ENCODE measurements at regions not wholly inside any gene's neighbourhood (a gene's known extent, or its start where the extent isn't known, plus 50 kb on each side); places are given as distances from the start of the nearest gene placed in this dataset.
A peak's percentile ranks its signal among the peaks of the same experiment; 100 is the strongest.

DNA sequence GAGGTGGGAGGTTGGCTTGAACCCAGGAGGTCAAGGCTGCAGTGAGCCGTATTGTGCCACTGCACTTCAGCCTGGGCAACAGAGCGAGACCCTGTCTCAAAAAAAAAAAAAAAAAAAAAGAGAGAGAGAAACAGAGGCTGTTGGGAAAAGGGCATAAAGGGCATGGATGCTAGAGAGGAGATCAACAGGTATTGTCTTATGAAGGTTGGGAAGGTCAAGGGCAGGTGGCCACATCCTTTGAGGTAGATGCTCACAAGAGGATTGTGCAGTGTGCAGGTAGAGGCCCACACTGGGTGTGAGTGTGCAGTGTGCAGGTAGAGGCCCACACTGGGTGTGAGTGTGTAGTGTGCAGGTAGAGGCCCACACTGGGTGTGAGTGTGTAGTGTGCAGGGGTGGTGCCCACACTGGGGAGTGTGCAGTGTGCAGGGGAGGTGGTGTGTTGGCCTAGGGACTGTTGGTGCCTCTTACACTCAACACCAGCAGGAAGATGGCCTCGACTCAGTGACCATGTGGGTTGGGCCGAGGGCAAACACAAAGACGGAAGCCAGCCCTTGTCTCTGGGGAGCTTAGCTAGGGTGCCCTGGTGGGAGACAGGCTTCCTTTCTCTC, 404.9 kb upstream of the TNRC6C start:
- TF ChIP-seq, protein P1, sequence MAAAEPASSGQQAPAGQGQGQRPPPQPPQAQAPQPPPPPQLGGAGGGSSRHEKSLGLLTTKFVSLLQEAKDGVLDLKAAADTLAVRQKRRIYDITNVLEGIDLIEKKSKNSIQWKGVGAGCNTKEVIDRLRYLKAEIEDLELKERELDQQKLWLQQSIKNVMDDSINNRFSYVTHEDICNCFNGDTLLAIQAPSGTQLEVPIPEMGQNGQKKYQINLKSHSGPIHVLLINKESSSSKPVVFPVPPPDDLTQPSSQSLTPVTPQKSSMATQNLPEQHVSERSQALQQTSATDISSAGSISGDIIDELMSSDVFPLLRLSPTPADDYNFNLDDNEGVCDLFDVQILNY (CRISPR knock-in tag; IDR thresholded peaks at IDR 0.05) = no peak
- TF ChIP-seq, protein P2, sequence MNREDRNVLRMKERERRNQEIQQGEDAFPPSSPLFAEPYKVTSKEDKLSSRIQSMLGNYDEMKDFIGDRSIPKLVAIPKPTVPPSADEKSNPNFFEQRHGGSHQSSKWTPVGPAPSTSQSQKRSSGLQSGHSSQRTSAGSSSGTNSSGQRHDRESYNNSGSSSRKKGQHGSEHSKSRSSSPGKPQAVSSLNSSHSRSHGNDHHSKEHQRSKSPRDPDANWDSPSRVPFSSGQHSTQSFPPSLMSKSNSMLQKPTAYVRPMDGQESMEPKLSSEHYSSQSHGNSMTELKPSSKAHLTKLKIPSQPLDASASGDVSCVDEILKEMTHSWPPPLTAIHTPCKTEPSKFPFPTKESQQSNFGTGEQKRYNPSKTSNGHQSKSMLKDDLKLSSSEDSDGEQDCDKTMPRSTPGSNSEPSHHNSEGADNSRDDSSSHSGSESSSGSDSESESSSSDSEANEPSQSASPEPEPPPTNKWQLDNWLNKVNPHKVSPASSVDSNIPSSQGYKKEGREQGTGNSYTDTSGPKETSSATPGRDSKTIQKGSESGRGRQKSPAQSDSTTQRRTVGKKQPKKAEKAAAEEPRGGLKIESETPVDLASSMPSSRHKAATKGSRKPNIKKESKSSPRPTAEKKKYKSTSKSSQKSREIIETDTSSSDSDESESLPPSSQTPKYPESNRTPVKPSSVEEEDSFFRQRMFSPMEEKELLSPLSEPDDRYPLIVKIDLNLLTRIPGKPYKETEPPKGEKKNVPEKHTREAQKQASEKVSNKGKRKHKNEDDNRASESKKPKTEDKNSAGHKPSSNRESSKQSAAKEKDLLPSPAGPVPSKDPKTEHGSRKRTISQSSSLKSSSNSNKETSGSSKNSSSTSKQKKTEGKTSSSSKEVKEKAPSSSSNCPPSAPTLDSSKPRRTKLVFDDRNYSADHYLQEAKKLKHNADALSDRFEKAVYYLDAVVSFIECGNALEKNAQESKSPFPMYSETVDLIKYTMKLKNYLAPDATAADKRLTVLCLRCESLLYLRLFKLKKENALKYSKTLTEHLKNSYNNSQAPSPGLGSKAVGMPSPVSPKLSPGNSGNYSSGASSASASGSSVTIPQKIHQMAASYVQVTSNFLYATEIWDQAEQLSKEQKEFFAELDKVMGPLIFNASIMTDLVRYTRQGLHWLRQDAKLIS (CRISPR knock-in tag; IDR thresholded peaks at IDR 0.05; ENCODE audit: borderline replicate concordance) = no peak
- TF ChIP-seq, protein P3, sequence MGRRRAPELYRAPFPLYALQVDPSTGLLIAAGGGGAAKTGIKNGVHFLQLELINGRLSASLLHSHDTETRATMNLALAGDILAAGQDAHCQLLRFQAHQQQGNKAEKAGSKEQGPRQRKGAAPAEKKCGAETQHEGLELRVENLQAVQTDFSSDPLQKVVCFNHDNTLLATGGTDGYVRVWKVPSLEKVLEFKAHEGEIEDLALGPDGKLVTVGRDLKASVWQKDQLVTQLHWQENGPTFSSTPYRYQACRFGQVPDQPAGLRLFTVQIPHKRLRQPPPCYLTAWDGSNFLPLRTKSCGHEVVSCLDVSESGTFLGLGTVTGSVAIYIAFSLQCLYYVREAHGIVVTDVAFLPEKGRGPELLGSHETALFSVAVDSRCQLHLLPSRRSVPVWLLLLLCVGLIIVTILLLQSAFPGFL (CRISPR knock-in tag; IDR thresholded peaks at IDR 0.05; ENCODE audit: borderline replicate concordance) = no peak
- TF ChIP-seq ZNF671 (CRISPR knock-in tag; IDR thresholded peaks at IDR 0.05) (no peak), ZBTB21 (CRISPR knock-in tag; IDR thresholded peaks at IDR 0.05; ENCODE audit: borderline replicate concordance) (no peak), NFYB (CRISPR knock-in tag; conservative IDR thresholded peaks at IDR 0.05; ENCODE audit: low read depth) (no peak)
- no peak overlapping the region for H3K27ac Mint-ChIP-seq
- no peaks in the 10 kb centered on the region for H3K27me3 Mint-ChIP-seq (ENCODE audit: low read depth)
- POLR2A ChIA-PET = no interaction called here
- ATAC-seq (no peak), DNase-seq (ENCODE audit: low spot score) (no peak)
- CTCF ChIA-PET = interaction anchor here (0.8 kb wide), 1 partner anchor 98 kb away, joined by 3 read pairs; no protein-coding TSS in a partner anchor
- no peaks in the 10 kb centered on the region for H3K36me3 Mint-ChIP-seq
- no peaks in the 10 kb centered on the region for H3K9me3 Mint-ChIP-seq
- no peak overlapping the region for H3K4me3 Mint-ChIP-seq
- peaks cover 10% of the 10 kb centered on the region for H3K4me1 Mint-ChIP-seq

DNA sequence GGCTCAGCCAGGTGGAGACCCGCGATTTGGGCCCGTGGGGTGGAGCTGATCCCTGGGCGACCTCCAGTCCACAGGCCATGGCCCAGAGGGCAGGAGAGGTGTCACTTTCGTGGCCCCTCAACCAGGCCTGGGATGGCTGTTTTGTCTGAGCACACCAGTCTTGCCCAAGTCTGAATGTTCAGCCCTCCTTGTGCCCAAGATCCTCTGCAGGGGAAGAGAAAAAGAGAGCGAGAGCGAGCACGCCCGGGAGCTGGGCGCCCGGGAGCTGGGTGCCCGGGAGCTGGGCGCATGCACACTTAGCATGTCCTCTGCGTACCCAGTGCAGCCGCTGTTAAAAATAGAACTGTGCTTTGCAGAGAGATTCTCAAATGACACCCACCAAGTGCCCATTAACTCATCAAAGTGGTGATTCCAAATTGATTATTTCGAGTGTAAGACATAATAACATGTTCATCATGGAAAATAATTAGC, 403.3 kb upstream of the TNRC6C start:
- Mint-ChIP-seq H3K4me1 (0 out of 2 replicates have a peak, but pooled peaks cover 5% of the 10 kb centered on the region), H3K27ac (no peak overlapping the region), H3K9me3 (no peaks in the 10 kb centered on the region), H3K4me3 (no peak overlapping the region), H3K36me3 (no peaks in the 10 kb centered on the region), H3K27me3 (ENCODE audit: low read depth) (no peaks in the 10 kb centered on the region)
- DNase-seq (ENCODE audit: low spot score) = no peak
- ChIA-PET POLR2A (interaction anchor here (0.8 kb wide), 1 partner anchor 26 kb away, joined by 5 read pairs; no protein-coding TSS in a partner anchor), CTCF (interaction anchor here (0.5 to 1.5 kb wide), 3 partner anchors 8 to 477 kb away, joined by 3 to 5 read pairs (median 3); no protein-coding TSS in a partner anchor)
- no peak for ATAC-seq
- TF ChIP-seq, protein P4, sequence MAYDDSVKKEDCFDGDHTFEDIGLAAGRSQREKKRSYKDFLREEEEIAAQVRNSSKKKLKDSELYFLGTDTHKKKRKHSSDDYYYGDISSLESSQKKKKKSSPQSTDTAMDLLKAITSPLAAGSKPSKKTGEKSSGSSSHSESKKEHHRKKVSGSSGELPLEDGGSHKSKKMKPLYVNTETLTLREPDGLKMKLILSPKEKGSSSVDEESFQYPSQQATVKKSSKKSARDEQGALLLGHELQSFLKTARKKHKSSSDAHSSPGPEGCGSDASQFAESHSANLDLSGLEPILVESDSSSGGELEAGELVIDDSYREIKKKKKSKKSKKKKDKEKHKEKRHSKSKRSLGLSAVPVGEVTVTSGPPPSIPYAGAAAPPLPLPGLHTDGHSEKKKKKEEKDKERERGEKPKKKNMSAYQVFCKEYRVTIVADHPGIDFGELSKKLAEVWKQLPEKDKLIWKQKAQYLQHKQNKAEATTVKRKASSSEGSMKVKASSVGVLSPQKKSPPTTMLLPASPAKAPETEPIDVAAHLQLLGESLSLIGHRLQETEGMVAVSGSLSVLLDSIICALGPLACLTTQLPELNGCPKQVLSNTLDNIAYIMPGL (CRISPR knock-in tag; IDR thresholded peaks at IDR 0.05) = no peak
- TF ChIP-seq JUN (CRISPR knock-in tag; IDR thresholded peaks at IDR 0.05) = no peak

DNA sequence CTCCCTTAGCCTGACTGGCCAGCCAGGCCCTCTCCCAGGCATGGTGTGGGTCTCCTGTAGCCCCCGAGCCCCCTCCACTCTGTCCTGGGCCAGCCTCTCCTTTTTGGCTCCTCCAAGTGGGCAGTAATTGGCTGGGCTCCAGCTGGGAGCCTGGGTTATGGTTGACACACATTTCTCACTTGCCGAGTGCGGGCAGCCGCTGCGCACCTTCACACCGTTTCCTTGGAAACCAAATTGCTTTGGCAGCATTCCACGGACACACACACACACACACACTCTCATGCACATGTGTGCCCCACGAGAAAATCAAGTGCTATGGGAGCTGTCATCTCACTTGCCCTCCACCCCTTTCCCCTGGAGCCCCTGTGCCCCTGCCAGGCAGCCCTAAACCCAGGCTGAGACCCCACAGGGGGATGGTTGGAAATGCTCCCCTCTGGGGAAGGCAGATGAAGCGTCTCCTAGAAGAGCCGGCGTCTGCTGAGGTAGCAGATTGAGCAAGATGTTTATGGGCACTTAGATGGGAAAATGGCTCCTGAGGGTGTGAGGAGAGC, 402.7 kb upstream of the TNRC6C start:
- no peak for ATAC-seq
- 0 out of 2 replicates have a peak, but pooled peaks have one; percentile 21 for TF ChIP-seq JUN (CRISPR knock-in tag; IDR thresholded peaks at IDR 0.05)
- TF ChIP-seq, protein P5, sequence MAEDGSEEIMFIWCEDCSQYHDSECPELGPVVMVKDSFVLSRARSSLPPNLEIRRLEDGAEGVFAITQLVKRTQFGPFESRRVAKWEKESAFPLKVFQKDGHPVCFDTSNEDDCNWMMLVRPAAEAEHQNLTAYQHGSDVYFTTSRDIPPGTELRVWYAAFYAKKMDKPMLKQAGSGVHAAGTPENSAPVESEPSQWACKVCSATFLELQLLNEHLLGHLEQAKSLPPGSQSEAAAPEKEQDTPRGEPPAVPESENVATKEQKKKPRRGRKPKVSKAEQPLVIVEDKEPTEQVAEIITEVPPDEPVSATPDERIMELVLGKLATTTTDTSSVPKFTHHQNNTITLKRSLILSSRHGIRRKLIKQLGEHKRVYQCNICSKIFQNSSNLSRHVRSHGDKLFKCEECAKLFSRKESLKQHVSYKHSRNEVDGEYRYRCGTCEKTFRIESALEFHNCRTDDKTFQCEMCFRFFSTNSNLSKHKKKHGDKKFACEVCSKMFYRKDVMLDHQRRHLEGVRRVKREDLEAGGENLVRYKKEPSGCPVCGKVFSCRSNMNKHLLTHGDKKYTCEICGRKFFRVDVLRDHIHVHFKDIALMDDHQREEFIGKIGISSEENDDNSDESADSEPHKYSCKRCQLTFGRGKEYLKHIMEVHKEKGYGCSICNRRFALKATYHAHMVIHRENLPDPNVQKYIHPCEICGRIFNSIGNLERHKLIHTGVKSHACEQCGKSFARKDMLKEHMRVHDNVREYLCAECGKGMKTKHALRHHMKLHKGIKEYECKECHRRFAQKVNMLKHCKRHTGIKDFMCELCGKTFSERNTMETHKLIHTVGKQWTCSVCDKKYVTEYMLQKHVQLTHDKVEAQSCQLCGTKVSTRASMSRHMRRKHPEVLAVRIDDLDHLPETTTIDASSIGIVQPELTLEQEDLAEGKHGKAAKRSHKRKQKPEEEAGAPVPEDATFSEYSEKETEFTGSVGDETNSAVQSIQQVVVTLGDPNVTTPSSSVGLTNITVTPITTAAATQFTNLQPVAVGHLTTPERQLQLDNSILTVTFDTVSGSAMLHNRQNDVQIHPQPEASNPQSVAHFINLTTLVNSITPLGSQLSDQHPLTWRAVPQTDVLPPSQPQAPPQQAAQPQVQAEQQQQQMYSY (CRISPR knock-in tag; IDR thresholded peaks at IDR 0.05) = no peak
- H3K4me3 Mint-ChIP-seq = no peak overlapping the region
- H3K9me3 Mint-ChIP-seq = no peaks in the 10 kb centered on the region
- DNase-seq (ENCODE audit: low spot score) = no peak
- no peak overlapping the region for H3K27ac Mint-ChIP-seq
- H3K27me3 Mint-ChIP-seq (ENCODE audit: low read depth) = no peaks in the 10 kb centered on the region
- CTCF ChIA-PET = interaction anchor here (1.5 kb wide), 2 partner anchors 9 to 15 kb away, joined by 4 to 5 read pairs; no protein-coding TSS in a partner anchor
- no peaks in the 10 kb centered on the region for H3K36me3 Mint-ChIP-seq
- POLR2A ChIA-PET = no interaction called here
- H3K4me1 Mint-ChIP-seq = 0 out of 2 replicates have a peak, but pooled peaks cover 5% of the 10 kb centered on the region

Data from WTC11 (cell line).